ENCODE measurements at regions not wholly inside any gene's neighbourhood (a gene's known extent, or its start where the extent isn't known, plus 50 kb on each side); places are given as distances from the start of the nearest gene placed in this dataset.
A peak's percentile ranks its signal among the peaks of the same experiment; 100 is the strongest.

DNA sequence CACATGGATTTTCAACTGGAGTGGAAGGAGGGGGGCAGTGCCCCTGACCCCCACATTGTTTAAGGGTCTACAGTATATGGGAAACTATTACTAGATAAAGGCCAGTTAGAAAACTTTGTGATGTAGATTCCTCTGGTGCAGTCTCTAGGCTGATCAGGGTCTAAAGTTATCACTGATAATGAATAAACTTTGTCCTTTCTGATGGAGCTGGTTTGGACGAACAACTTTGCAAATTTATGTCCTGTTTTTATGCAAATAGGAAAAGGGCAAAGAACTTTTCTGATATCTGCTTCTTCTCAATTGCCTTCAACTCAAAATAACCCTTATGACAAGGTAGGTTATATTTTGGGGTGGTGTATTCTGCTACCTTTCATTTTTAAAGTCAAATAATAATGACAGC lies 829.2 kb upstream of the ACVR2A start:
- TF ChIP-seq, protein P1, sequence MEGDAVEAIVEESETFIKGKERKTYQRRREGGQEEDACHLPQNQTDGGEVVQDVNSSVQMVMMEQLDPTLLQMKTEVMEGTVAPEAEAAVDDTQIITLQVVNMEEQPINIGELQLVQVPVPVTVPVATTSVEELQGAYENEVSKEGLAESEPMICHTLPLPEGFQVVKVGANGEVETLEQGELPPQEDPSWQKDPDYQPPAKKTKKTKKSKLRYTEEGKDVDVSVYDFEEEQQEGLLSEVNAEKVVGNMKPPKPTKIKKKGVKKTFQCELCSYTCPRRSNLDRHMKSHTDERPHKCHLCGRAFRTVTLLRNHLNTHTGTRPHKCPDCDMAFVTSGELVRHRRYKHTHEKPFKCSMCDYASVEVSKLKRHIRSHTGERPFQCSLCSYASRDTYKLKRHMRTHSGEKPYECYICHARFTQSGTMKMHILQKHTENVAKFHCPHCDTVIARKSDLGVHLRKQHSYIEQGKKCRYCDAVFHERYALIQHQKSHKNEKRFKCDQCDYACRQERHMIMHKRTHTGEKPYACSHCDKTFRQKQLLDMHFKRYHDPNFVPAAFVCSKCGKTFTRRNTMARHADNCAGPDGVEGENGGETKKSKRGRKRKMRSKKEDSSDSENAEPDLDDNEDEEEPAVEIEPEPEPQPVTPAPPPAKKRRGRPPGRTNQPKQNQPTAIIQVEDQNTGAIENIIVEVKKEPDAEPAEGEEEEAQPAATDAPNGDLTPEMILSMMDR (IDR thresholded peaks at IDR 0.05): no peak
- TF ChIP-seq EP300 (IDR thresholded peaks at IDR 0.05): no peak
- TF ChIP-seq POLR2A (IDR thresholded peaks at IDR 0.05): no peak
- no peak for TF ChIP-seq POLR2AphosphoS5 (IDR thresholded peaks at IDR 0.05)
- no peak overlapping the region for H3K4me3 ChIP-seq
- no peak overlapping the region for H3K27ac ChIP-seq
- no peak for ATAC-seq
- no peaks in the 10 kb centered on the region for H3K4me1 ChIP-seq
- no peaks in the 10 kb centered on the region for H3K36me3 ChIP-seq
- H3K27me3 ChIP-seq: no peaks in the 10 kb centered on the region
- no peaks in the 10 kb centered on the region for H3K9me3 ChIP-seq
- WGBS, 2 donors (ENCODE audit: low coverage in 1 of 2): 82 to 91% methylated on average over 1 of the region's 1 CpG

DNA sequence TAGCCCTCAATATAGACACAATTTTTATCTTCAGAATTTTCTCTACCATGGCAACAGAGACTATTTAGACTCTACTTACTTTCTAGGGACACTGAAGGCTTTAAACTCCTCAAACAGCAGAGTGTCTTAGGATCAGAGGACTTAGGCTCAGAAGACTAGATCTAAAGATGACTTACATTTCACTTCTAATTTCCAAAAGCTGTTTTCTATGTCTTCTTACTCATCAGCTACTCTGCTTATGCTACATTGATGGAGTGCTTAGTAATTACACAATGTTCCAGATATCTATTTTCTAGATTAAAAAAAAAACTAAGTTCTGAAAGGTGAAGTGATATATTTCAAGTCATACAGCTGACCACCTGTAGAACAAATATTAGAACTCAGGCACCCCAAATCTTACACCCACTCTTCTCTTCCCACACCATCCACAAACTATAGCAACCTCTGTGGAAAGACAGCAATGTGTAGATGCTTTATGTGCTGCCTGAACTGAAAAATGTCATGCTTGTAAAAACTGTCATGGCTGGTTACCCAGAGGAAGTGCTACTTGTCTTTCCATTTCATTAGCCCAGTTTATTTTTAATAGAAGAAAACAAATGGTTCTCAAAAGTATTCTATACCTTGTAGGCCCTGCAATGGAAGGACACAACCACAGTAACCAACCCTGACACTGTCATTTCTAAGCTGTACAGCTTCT lies 831.0 kb upstream of the ACVR2A start:
- Histone ChIP-seq H3K27me3 (no peaks in the 10 kb centered on the region), H3K4me3 (no peak overlapping the region), H3K9me3 (no peaks in the 10 kb centered on the region), H3K27ac (no peak overlapping the region), H3K4me1 (no peaks in the 10 kb centered on the region), H3K36me3 (no peaks in the 10 kb centered on the region)
- TF ChIP-seq EP300 (IDR thresholded peaks at IDR 0.05): no peak
- TF ChIP-seq POLR2AphosphoS5 (IDR thresholded peaks at IDR 0.05): no peak
- TF ChIP-seq, protein P1 (IDR thresholded peaks at IDR 0.05): no peak
- TF ChIP-seq POLR2A (IDR thresholded peaks at IDR 0.05): no peak
- ATAC-seq: no peak

DNA sequence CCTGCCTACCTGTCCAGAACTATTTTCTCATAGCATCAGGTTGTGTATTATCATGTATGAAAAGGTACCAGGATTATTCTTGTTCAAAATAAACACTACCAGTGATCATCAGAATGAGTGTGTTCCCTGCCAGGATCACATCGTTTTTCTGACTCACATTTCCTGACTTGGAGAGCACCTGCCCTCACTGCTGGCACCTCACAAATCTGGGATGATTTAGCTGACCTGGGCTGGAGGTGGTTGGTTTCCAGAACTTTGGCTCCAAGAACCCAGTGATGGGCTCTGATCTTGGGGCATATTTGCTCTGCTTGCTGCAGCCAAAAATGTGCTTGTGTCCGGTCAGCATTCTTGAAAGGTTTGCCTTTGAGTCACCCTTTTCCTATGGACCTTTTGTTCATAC lies 836.3 kb upstream of the ACVR2A start:
- Histone ChIP-seq H3K27ac (no peak overlapping the region), H3K9me3 (no peaks in the 10 kb centered on the region), H3K4me3 (no peak overlapping the region), H3K36me3 (no peaks in the 10 kb centered on the region), H3K4me1 (no peaks in the 10 kb centered on the region), H3K27me3 (no peaks in the 10 kb centered on the region)
- TF ChIP-seq, protein P1 (IDR thresholded peaks at IDR 0.05): no peak
- no peak for TF ChIP-seq POLR2A (IDR thresholded peaks at IDR 0.05)
- 47 to 67% methylated on average over 1 to 2 of the region's 2 CpGs for WGBS, 2 donors (ENCODE audit: low coverage in 1 of 2)
- ATAC-seq: no peak

DNA sequence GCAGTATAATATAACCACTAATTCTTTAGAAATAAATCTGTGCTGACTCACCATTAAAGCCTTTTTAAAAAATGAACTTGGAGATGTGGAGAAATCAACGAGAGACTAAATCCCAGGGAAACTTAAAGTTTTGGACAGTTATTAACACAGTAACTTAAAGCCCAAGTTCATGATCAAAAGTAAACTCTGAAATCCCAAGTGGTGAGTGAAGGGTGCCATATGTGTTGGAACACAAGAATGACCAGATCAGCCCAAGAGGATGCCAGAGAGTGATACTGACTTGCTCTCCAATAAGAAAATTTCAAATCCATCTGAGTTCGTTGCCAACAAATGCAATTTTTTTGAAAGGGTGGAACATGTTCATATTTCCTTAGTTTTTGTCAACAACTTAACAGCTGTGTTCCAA lies 838.1 kb upstream of the ACVR2A start:
- H3K36me3 ChIP-seq: no peaks in the 10 kb centered on the region
- 30 to 42% methylated on average over 2 of the region's 2 CpGs for WGBS, 2 donors (ENCODE audit: low coverage in 1 of 2)
- no peak overlapping the region for H3K27ac ChIP-seq
- no peaks in the 10 kb centered on the region for H3K4me1 ChIP-seq
- no peak overlapping the region for H3K4me3 ChIP-seq
- H3K27me3 ChIP-seq: no peaks in the 10 kb centered on the region
- H3K9me3 ChIP-seq: no peaks in the 10 kb centered on the region
- ATAC-seq: peak; percentile 55
- no peak for TF ChIP-seq POLR2A (IDR thresholded peaks at IDR 0.05)
- no peak for TF ChIP-seq POLR2AphosphoS5 (IDR thresholded peaks at IDR 0.05)
- TF ChIP-seq, protein P1 (IDR thresholded peaks at IDR 0.05): no peak
- no peak for TF ChIP-seq EP300 (IDR thresholded peaks at IDR 0.05)

DNA sequence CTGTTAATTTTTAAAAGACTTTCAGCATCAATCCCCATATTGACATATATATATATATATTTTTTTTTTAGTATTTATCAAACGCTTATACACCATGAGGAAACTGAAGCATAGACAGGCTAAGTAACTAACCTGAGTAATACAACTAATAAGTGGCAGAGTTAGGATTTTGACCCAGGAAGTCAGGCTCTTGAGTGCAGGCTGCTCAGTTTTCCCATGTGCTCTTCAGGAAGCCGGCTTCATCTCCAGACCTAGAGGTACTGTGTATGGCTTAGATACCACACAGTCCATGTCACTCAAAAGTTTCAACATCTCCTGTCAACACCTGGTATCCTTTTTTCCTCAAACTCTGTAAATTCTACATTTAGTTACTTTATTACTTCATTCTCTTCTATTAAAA lies 841.7 kb upstream of the ACVR2A start:
- ATAC-seq: no peak
- Histone ChIP-seq H3K9me3 (no peaks in the 10 kb centered on the region), H3K27me3 (no peaks in the 10 kb centered on the region), H3K27ac (no peak overlapping the region), H3K4me1 (no peaks in the 10 kb centered on the region), H3K36me3 (no peaks in the 10 kb centered on the region), H3K4me3 (no peak overlapping the region)
- TF ChIP-seq POLR2A (IDR thresholded peaks at IDR 0.05) (no peak), POLR2AphosphoS5 (IDR thresholded peaks at IDR 0.05) (no peak), EP300 (IDR thresholded peaks at IDR 0.05) (no peak)
- TF ChIP-seq, protein P1 (IDR thresholded peaks at IDR 0.05): no peak
- 87 to 91% methylated on average over 2 of the region's 2 CpGs for WGBS, 2 donors (ENCODE audit: low coverage in 1 of 2)
